Mesodermal cell (in vitro differentiated cells): ENCODE measurements at regions not wholly inside any gene's neighbourhood (a gene's known extent, or its start where the extent isn't known, plus 50 kb on each side); places are given as distances from the start of the nearest gene placed in this dataset.
"Not testable (repeated sequence)": the region's sequence is repeated elsewhere in the genome, so short reads cannot be mapped to it uniquely, and the experiment has no call there.

Experiments
- H3K27ac ChIP-seq: 2 replicates; pipeline ENCODE4 v1.7.0; 2013; ENCODE audit warnings: mild to moderate bottlenecking, low read depth, low read length, moderate library complexity; ENCODE audit not compliant: severe bottlenecking
- H3K36me3 ChIP-seq: 2 replicates; pipeline ENCODE4 v1.7.1; 2013; ENCODE audit warnings: mild to moderate bottlenecking, low read length, moderate library complexity; ENCODE audit not compliant: control insufficient read depth, insufficient read depth
- H3K4me1 ChIP-seq: one replicate; pipeline ENCODE4 v1.7.1; 2013; ENCODE audit warnings: mild to moderate bottlenecking, low read length; ENCODE audit not compliant: insufficient read depth, control insufficient read depth, poor library complexity, severe bottlenecking
- H3K4me3 ChIP-seq: 2 replicates; pipeline ENCODE4 v1.7.0; 2013; ENCODE audit warnings: low read length, control low read depth, mild to moderate bottlenecking; ENCODE audit not compliant: insufficient read depth, poor library complexity, severe bottlenecking; ENCODE audit errors: extremely low read depth
- H3K9me3 ChIP-seq: 2 replicates; pipeline ENCODE4 v1.7.1; 2013; ENCODE audit warnings: mild to moderate bottlenecking, low read length, moderate library complexity; ENCODE audit not compliant: control insufficient read depth
- WGBS, 2 experiments: methylation state at CpG; one replicate each; pipeline ENCODE4 v1.1.5; 2013; ENCODE audit warnings: missing lambda C conversion rate in 2 of 2; ENCODE audit not compliant: insufficient coverage in 2 of 2; 5-methylcytosine and 5-hydroxymethylcytosine counted together

- not testable (repeated sequence) for H3K4me3 ChIP-seq, H3K36me3 ChIP-seq, H3K9me3 ChIP-seq, H3K27ac ChIP-seq, H3K4me1 ChIP-seq
- WGBS, 2 experiments: 45 to 50% methylated on average over 3 of the region's 4 CpGs
Observed at GRCh38 chr7:125915381-125915948, 985.8 kb upstream of the POT1 start.

GRCh38 chr7:125908711-125909110, 979.1 kb upstream of the POT1 start:
- peaks cover 3% of the 10 kb centered on the region for H3K9me3 ChIP-seq
- H3K4me3 ChIP-seq: no peak overlapping the region
- H3K4me1 ChIP-seq: no peaks in the 10 kb centered on the region
- 84 to 88% methylated on average over 1 to 2 of the region's 2 CpGs for WGBS, 2 experiments
- no peaks in the 10 kb centered on the region for H3K36me3 ChIP-seq
- no peak overlapping the region for H3K27ac ChIP-seq

GRCh38 chr7:125899577-125899976, 970.0 kb upstream of the POT1 start:
- H3K4me3 ChIP-seq: no peak overlapping the region
- H3K36me3 ChIP-seq: no peaks in the 10 kb centered on the region
- H3K4me1 ChIP-seq: no peaks in the 10 kb centered on the region
- WGBS, 2 experiments: 80% methylated on average over 1 of the region's 1 CpG; no CpG with 5 or more reads in 1 of the 2 experiments
- H3K27ac ChIP-seq: no peak overlapping the region
- H3K9me3 ChIP-seq: no peaks in the 10 kb centered on the region

- no peaks in the 10 kb centered on the region for H3K9me3 ChIP-seq
- H3K36me3 ChIP-seq: no peaks in the 10 kb centered on the region
- WGBS, 2 experiments: 83% methylated on average over 1 of the region's 1 CpG; no CpG with 5 or more reads in 1 of the 2 experiments
- H3K4me3 ChIP-seq: no peak overlapping the region
- H3K4me1 ChIP-seq: no peaks in the 10 kb centered on the region
- no peak overlapping the region for H3K27ac ChIP-seq
Observed at GRCh38 chr7:125892434-125892833, 962.8 kb upstream of the POT1 start.

- Histone ChIP-seq H3K36me3 (no peaks in the 10 kb centered on the region), H3K27ac (peak overlapping the region; percentile 16), H3K4me3 (no peak overlapping the region), H3K9me3 (peaks cover 5% of the 10 kb centered on the region), H3K4me1 (no peaks in the 10 kb centered on the region)
- 73 to 75% methylated on average over 2 to 3 of the region's 6 CpGs for WGBS, 2 experiments
Observed at GRCh38 chr7:125878988-125879387, 949.4 kb upstream of the POT1 start.

- Histone ChIP-seq H3K36me3 (no peaks in the 10 kb centered on the region), H3K4me1 (no peaks in the 10 kb centered on the region), H3K9me3 (peaks cover 5% of the 10 kb centered on the region), H3K27ac (no peak overlapping the region), H3K4me3 (no peak overlapping the region)
- no CpG with 5 or more reads among the region's 2 CpGs for WGBS, 2 experiments
Observed at GRCh38 chr7:125878235-125878956, 948.8 kb upstream of the POT1 start.

- 75 to 100% methylated on average over 1 to 2 of the region's 2 CpGs for WGBS, 2 experiments
Observed at GRCh38 chr7:125877246-125877645, 947.6 kb upstream of the POT1 start.

GRCh38 chr7:125876431-125876830, 946.8 kb upstream of the POT1 start:
- no peaks in the 10 kb centered on the region for H3K4me1 ChIP-seq
- no peak overlapping the region for H3K4me3 ChIP-seq
- H3K36me3 ChIP-seq: no peaks in the 10 kb centered on the region
- H3K27ac ChIP-seq: no peak overlapping the region
- H3K9me3 ChIP-seq: peaks cover 5% of the 10 kb centered on the region

More at GRCh38 chr7:125877246-125877645, 947.6 kb upstream of the POT1 start:
- Histone ChIP-seq H3K4me1 (no peaks in the 10 kb centered on the region), H3K27ac (no peak overlapping the region), H3K4me3 (no peak overlapping the region), H3K9me3 (peaks cover 5% of the 10 kb centered on the region), H3K36me3 (no peaks in the 10 kb centered on the region)

GRCh38 chr7:125871431-125871830, 941.8 kb upstream of the POT1 start:
- no peaks in the 10 kb centered on the region for H3K9me3 ChIP-seq
- H3K4me3 ChIP-seq: no peak overlapping the region
- H3K27ac ChIP-seq: no peak overlapping the region
- no peaks in the 10 kb centered on the region for H3K4me1 ChIP-seq
- H3K36me3 ChIP-seq: no peaks in the 10 kb centered on the region

- H3K27ac ChIP-seq: no peak overlapping the region
- no peaks in the 10 kb centered on the region for H3K4me1 ChIP-seq
- no peaks in the 10 kb centered on the region for H3K9me3 ChIP-seq
- H3K36me3 ChIP-seq: no peaks in the 10 kb centered on the region
- H3K4me3 ChIP-seq: no peak overlapping the region
- WGBS, 2 experiments: 82 to 97% methylated on average over 2 to 3 of the region's 5 CpGs
Observed at GRCh38 chr7:125857606-125858005, 928.0 kb upstream of the POT1 start.

- Histone ChIP-seq H3K4me1 (no peaks in the 10 kb centered on the region), H3K36me3 (no peaks in the 10 kb centered on the region), H3K9me3 (no peaks in the 10 kb centered on the region), H3K4me3 (no peak overlapping the region), H3K27ac (no peak overlapping the region)
- 71 to 85% methylated on average over 1 of the region's 2 CpGs for WGBS, 2 experiments
Observed at GRCh38 chr7:125848157-125848556, 918.5 kb upstream of the POT1 start.
